C4-2B (cell line): ENCODE measurements at regions not wholly inside any gene's neighbourhood (a gene's known extent, or its start where the extent isn't known, plus 50 kb on each side); places are given as distances from the start of the nearest gene placed in this dataset.

Source experiments
- H3K27ac ChIP-seq: fragments of 450-650 bp; 2 replicates; pipeline ENCODE4 v1.5.1; 2017
- CTCF ChIP-seq: fragments of 450-650 bp; conservative IDR thresholded peaks from 2 replicates; pipeline ENCODE4 v1.5.1; 2017; ENCODE audit warnings: mild to moderate bottlenecking
- ZFX ChIP-seq: fragments of 450-650 bp; IDR thresholded peaks from 2 replicates; pipeline ENCODE4 v1.6.1; 2017

- no peak for TF ChIP-seq ZFX
- no peak for TF ChIP-seq CTCF
- no peak overlapping the region for H3K27ac ChIP-seq
Observed at GRCh38 chr15:96068897-96069296, 261.6 kb upstream of the NR2F2 start.

GRCh38 chr15:96070636-96071035 is 259.9 kb upstream of the NR2F2 start:
- TF ChIP-seq CTCF (no peak), ZFX (no peak)

DNA sequence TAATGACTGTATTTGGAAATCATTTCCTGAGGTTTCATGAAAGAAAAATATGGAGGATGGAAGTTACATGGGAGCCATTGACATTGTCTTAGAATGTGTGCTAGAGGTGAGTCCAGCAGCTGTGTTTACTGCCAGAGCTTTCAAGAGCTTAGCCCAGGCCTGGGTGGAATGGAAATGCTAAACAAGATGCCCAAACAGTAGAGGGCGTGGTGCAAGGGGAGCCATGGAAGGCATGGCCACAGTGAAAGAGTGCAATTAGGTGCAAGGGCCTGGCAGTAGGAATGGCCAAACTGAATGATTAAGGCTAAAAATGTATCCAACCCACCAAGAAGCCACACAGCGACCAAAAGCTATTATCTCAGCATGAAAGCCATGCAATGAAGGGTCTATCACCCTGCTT is 257.7 kb upstream of the NR2F2 start:
- no peak overlapping the region for H3K27ac ChIP-seq
- no peak for TF ChIP-seq ZFX
- no peak for TF ChIP-seq CTCF

More at GRCh38 chr15:96070636-96071035, 259.9 kb upstream of the NR2F2 start:
- no peak overlapping the region for H3K27ac ChIP-seq

DNA sequence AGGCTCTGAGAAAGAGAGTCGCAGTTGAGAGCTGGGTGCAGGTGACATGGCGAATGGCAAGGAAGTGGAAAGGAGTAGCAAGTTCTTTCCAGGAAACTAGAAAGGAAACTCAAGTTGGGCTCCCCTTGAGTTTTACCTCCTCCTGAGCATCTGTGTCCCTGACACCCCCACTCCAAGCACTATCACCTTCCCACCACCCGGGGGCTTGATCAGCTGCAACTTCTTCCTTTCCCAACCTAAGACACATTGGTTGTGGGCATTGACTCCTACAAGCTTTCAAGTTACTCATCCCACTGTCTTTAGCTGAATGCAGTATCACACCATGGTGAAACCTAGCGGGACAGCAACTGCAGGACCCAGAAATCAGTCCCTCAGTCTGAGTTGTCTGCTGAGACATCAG is 256.6 kb upstream of the NR2F2 start:
- TF ChIP-seq ZFX (no peak), CTCF (no peak)
- H3K27ac ChIP-seq = no peak overlapping the region

DNA sequence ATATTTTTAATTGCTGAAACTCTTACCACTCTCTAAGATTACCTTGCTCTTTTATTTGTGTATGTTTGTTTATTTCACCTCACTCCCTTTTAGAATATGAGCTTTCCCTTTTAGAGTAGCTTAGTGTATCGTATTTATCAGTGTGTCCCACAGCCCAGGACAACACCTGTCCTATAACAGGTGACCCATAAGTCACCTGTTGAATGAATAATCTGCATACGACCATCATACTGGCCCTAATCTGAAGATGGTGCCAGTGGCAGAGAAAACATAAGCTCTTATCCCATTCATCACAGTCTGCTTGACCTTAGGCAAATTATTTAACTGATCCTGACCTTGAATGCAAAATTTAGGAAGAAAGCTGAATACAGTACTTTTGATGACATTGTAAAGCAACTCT is 254.6 kb upstream of the NR2F2 start:
- no peak for TF ChIP-seq ZFX
- TF ChIP-seq CTCF = no peak
- no peak overlapping the region for H3K27ac ChIP-seq

DNA sequence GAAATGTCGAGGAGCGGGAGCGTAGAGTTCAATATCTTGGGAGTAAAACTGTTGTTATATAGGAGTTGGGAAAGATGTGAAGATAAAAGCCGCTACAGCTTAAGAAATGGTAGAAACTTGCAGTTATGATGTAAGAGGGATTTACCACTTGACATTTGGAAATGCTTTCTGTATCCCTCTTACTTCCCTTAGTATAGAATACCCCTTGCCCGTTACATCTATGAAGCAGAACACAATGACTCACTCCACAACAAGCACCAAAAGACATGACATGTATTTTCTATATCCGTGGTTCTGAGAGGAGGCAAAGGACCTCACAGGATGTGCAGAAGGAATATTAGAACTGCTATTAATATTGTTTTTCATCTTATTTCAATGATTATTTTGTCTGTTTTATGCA is 254.2 kb upstream of the NR2F2 start:
- TF ChIP-seq CTCF (no peak), ZFX (no peak)
- no peak overlapping the region for H3K27ac ChIP-seq

GRCh38 chr15:96079041-96079440 is 251.5 kb upstream of the NR2F2 start:
- TF ChIP-seq CTCF = no peak
- TF ChIP-seq ZFX = no peak
- H3K27ac ChIP-seq = no peak overlapping the region
